Activated CD4-positive, CD25-positive, alpha-beta regulatory T cell treated with anti-CD3 and anti-CD28 coated beads, Interleukin-2, amount 50 U/mL, for 72 hours (primary cell): ENCODE measurements at regions not wholly inside any gene's neighbourhood (a gene's known extent, or its start where the extent isn't known, plus 50 kb on each side); places are given as distances from the start of the nearest gene placed in this dataset.
"Not testable (repeated sequence)": the region's sequence is repeated elsewhere in the genome, so short reads cannot be mapped to it uniquely, and the experiment has no call there.

Experiments
- DNase-seq: peaks from one replicate; pipeline ENCODE4 v3.0.0; 2021

DNA sequence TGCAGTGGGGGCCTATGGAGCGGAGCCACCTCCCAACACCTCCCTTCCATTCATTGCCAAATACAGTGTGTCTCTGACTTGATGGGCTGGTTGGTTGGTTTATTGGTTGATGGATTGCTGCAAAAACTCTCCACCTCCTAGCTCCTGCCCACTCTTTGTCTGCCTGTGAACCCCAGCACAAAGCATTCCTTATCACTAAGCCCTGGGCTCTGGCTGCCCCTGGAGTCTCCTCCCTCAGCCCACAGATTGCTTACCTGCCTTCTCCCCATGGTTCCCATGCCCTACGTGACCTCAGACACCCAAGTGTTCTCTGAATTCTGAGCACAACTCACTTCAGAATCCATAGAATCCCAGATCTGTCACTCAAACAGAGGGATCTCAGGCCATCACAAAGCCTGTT, 139.1 kb upstream of the TPM1 start:
- no peak for DNase-seq

DNA sequence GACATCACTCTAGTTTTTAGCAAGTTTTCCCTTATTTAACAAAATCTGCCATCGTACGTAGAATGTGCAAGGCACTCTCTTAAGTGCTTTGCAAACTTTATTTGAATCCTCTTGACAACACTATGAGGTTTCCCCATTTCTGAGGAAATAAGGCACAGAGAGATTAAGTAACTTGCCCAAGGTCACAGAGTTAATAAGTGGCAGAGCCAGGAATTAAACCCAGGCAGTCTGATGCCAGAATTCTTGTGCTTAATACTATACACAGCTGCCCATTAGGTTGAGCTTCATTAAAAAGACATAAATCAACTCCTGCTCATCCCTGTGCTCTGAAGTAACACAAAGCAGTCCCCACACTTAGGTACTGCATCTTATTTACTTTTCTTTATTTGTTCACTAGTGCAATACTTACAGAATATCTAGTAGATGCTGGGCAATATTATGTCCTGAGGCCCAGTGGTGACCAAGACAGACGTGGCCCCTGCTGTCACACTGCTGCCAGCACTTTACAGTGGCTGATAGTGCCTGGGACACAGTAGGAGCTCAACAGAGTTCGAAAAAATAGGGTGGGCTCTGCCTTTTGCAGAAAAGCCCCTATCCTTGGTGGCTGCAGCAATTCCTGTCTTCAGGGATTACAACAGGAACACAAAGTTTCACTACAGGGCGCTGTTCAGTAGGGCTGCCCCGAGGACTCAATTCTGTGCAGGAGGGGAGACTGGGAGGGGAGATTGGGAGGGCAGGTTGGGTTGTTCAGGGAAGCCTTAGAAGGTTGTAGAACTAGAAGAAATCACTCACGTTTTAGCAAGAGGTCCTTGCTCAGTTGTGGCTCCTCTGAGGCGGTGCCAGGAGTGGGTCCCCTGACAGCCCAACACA, 138.3 kb upstream of the TPM1 start:
- no peak for DNase-seq

DNA sequence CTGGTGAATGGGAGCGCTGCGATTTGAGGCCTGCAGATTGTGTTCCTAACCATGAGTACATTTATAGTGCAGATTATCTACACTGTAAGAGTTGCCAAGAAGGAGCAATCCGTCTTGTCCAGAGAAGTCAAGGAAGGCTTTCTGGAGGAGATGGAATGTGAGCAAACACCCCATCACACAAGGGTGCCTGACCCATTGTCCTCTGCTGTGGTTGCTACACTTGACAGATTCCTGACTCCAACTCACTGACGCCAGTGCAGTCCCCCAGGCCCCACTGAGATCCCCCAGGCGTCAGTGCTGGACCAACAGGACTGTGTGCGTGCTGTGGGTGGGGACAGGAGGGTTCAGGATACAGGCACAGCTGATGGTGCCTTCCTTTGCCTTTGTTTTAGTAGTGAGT, 135.9 kb upstream of the TPM1 start:
- DNase-seq: no peak

DNA sequence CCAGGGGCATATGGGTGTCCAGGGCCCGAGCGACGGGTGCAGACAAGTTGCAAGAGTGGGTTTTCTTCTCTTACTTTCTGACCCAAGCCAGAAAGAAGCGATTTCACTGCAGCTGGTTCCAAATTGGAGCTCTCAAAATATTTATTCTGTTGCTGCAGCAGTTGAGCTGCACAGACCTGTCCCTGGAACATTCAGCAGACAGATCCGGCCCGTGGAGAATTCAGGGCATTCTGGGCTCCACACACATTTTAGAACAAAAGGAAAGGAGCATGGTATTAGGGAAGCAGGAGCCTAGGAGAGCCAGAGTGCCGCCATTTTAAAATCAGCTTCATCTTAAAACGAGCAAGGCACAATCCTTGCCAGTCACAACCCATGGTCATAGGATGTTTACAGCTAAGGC, 135.3 kb upstream of the TPM1 start:
- no peak for DNase-seq

DNA sequence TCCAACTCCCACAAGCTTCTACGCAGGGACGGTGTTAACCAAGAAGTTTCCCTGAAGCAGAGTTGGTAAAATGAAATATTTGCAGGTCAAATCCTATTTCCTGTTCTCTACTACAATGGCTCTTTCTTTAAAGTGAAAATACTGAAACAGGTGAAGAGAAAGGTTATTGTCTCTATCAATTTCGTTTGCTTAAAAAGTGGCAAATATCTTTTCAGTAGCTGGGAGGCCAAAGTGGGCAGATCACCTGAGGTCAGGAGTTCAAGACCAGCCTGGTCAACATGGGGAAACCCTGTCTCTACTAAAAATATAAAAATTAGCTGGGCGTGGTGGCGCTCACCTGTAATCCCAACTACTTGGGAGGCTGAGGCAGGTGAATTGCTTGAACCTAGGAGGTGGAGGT, 134.2 kb upstream of the TPM1 start:
- not testable (repeated sequence) for DNase-seq

DNA sequence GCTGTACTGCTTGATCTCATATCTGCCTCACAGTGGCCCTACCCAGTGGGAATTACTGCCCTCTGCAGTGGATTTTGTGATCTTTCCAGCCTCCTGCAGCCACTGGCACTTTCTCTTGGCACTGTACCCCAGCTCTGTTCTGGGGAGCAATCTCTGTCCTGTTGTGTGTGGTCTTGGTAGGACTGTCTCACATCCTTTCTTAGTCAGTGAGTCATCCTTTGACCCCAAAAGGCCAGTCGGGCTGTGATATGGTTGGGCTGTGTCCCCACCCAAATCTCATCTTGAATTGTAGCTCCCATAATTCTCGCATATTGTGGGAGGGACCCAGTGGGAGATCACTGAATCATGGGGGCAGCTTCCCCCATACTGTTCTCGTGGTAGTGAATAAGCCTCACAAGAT, 133.3 kb upstream of the TPM1 start:
- no peak for DNase-seq

DNA sequence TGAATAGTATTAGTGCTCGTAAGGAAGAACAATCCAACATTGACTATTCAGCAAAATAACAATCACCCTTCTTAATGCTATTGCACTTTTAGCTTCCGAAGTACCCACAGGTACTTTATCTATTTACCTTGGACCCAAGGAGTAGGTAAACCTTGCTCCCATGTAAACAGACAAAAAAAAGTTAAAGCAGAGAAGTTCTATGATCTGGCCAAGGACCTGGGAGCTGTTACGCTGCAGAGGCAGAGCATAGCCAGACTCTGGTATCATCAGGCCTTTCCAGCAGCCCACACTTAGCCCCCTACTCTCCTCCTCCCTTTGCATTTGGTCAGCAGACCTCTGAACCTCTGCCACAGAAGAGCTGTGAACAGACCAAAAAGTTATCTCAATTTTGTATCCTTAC, 130.3 kb upstream of the TPM1 start:
- no peak for DNase-seq

DNA sequence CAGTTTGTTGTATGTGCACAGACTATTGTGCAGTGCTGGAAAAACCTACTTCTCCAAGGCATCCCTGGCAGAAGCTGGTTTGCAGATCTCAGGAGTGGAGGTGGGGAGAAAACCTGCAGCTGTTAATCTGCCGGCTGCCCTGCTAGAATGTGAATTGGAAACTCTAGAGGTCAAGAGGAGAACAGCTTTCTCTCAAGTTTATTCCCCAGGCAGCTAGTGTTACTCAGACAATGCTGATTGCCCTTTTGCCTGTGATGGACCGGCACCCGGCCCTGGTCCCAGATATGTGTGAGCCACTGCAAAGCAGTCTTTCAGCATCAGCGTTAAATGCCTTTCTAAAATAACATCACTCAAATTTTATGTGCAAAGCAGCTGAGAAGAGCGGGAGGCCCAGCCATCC, 129.7 kb upstream of the TPM1 start:
- no peak for DNase-seq

DNA sequence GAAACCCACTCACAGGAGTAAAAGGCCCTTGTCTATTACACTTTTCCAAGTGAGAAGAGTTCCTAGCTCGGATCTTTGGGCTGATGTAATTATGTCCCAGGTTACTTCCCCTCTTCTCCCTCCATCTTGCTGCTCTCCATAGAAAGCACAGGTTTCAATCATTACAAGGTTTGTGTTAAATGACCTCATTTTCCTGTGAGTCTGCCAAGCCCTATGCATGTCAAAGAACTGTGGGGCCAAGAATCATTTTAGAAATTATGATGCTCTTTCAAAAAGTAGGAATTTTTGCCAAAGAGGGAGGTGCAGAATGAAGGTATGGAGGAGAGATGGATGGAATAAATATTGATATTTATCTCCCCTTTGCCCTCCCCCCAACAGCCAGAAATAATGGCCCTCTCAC, 129.3 kb upstream of the TPM1 start:
- no peak for DNase-seq

DNA sequence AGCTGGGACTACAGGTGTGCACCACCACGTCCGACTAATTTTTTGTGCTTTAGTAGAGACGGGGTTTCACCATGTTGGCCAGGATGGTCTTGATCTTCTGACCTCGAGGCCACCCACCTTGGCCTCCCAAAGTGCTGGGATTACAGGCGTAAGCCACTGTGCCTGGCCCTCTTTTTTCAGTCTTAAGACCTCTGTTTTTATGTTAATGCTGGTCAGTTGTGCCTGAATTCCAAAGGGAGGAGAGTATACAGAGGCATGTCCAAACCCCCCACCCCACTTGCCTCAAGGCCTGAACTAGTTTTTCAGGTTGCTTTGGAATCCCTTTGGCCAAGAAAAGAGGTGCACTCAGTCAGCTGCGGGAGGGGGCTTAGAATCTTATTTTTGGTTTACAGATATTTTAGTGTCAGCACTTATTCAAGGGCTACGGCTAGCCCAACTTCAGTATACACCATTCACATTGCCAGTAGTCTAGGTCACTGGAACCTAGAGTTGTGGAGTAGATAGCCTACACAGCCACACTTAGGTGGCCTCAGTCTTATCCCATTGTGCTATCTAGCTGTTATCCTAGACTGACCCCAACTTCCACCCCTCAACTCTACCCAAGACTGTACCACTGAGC, 128.0 kb upstream of the TPM1 start:
- no peak for DNase-seq

DNA sequence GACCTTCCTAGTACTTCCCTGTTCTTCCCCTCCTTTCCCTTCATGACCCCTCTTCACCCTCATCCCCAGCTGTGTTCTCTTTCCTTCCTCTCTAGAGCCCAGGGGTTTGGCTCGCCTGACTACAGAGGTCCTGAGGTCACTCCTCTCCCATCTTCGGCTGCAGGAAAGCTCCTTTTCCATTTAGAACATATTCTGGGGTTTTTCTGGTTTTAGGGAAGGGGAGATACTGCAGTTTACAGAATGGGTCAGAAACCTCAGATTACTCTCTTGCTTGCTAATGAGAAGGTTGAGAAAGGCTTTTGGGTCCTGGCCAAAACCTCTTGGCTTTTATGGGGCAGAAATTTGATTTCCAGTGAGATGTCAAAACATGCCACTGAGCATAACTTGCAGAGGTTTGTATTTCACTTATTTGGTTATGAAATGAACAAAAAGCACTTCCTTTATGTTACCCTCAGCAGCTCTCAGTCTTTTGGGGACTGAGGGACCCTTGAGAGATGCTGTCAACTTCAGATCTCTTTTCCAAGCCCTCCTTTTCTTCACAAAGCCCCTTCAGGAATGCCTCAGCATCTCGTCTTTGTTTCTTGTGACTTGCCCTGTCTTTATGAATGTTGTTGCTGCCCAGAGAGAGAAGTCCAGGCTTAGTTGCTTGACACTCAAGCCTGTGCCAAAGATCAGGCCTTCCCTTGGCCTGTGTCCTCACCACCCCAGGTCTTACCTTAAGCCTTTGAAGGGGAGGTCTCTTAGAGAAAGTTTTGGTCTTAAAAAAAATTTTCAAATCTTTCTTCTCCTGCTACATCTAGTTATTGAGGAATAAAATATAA, 121.7 kb upstream of the TPM1 start:
- no peak for DNase-seq

DNA sequence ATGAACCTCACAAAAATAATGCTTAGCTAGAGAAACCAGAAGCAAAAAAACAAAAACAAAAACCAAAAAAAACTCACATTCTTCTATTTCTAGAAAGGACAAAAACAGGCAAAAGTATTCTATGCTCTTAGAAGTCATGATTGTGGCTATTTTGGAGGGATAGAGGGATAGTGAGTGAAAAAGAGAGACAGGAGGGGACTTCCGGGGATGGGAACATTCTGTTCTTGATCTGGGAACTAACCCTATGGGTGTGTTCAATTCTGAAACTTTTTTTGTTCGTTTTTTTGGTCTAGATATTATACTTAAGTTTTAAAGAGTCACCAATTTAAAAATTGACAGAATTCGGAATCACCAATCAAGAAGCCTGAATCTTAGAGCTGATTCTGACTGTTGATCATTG, 120.0 kb upstream of the TPM1 start:
- DNase-seq: no peak

DNA sequence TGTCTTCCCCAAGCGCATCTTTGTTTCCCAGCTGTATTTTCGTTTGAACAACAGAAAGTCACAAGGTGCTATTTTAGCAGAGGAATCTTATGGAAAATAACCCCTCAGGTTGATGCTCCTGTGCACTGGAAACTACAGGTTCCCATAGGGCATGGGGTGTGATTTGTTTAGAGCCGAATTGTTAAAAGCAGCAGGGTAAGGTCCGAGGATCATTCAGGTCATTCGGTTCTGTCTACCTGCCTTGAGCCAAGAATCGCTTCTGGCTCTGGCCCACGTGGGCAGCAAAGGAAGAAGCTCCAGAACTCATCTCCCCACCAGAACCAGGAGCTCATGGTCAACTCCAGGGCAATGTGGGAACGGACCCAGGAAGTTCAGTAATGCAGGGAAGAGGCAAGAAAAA, 116.7 kb upstream of the TPM1 start:
- DNase-seq: no peak

DNA sequence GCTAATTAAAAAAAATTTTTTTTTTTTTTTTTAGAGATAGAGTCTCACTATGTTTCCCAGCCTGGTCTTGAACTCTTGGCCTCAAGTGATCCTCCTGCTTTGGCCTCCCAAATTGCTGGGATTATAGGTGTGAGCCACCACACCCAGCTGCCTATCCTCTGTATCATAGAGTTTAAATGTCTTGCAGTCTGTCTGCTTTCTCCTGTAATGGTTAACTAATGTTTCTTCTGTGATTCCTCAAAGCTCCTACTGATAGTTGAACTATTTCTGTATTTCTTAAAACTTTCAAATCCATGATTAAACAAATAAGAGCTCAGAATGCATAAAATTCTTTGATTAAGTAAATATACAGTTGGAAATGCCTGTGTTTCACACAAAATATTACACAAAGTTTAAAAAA, 115.4 kb upstream of the TPM1 start:
- DNase-seq: no peak

DNA sequence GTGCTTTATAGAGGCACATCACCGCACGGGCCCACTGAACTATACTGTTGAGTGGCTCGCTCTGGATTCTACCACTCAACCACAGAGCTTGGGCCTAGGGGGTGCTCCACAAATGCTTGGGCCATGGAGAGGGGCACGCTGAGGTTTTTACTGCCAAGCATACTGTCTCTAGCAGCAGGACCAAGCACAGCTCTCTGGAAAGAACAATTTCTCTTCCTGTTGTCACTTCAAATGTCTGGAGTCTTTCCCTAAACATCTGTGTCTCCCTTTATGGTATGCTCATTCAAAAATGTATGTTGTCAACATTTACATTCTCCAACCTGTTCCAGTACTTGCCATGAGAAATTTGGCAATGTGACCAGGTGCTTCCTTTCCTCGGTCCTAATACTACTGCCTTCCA, 114.7 kb upstream of the TPM1 start:
- DNase-seq: no peak

DNA sequence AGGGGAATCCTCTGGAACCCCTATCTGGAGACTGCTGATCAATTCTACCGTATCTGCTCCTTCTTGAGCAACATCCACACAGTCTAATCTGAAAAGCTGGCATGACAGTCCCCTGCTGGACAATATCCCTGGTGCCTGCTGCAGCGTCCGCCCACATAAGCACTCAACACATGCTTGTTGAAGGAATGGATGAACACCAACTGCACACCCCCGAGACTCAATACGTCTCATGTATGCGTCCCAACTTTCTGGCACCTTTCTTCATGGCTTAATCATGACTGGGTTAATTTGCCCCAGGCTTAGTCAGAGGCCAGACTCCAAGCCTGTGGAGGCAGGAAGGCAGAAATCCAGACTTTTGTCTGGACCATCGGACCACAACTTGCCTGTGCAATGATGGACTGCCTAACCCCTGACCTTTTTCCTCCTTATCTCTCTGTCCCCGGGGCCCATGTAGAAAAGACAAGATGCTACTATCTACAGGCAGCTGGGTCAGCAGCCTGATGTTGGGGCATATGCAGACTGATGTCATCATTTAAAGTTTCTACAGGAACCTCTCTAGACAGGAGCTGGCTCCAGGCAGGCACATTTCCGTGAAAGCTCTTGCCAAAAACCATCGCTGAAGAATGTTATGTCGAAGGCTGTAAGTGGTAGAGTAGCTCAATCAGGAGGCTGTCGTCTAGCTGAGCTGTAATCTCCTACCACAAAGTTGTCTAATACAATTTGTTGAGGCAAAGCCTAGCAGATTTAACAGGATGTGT, 114.1 kb upstream of the TPM1 start:
- DNase-seq: no peak

DNA sequence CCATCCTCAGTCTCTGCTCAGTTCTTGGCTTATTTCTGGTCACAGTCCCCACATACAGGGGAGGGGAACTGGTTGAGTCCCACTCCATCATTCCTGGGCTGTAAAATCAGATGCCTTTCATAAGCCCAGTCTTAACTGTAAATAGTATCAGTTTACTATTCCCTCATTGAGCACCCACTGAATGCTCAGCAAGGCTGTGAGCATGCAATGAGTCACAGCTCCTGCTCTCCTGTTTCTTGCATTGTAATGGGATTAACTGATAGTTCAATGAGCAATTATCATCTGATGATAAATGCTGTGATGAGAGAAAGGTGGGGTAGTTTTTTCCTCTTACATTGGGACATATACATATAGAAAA, 113.6 kb upstream of the TPM1 start:
- DNase-seq: no peak

DNA sequence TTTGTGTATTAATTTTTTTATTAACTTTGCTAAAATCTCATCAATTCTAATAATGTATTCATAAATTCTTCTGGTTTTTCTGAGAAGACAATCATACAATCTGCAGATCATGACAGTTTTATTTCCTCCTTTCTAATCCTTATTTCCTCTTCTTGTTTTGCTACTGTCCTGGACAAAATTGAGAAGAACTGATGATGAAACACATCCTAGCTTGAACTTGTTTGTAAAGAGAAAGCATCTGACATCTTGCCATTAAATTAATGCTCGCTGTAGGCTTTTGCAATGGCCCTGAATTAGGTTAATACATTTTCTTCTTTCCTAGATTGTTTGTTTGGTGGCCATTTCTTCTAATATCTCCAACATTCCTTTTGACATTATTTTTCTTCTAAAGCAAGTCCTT, 110.9 kb upstream of the TPM1 start:
- DNase-seq: no peak

DNA sequence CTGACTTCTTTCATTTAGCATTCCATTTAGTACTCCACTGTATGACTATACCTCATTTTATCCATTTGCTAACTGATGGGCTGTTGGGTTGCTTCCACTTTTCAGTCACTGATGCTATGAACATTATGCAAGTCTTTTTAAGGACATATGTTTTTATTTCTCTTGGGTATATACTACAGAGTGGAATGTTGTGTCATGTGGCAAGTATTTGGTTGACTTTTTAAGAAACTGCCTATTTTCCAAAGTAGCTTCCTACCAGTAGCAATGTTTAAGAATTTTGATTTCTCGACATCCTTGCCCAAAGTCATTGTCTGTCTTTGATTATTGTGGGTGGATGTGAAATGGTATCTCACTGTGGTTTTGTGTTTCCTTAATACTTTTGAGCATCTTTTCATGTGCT, 110.1 kb upstream of the TPM1 start:
- no peak for DNase-seq

DNA sequence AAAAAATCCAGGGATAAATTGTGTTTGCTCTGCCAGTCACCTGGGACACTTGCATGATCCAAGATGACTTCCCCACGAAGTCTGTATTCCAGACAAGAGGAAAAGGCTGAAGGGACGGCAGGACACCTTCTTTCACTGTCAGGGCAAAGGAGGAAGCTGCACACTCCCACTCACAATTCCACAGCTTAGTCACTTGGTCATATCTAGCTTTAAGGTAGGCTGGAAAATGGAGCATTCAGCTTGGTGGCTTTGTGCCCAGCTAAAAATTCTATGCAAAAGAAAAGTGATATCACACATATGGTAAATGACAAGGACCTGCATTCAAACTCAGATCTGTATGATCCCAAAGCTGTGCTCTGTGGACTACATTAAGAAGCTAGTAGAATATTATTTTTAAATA, 109.2 kb upstream of the TPM1 start:
- DNase-seq: no peak

DNA sequence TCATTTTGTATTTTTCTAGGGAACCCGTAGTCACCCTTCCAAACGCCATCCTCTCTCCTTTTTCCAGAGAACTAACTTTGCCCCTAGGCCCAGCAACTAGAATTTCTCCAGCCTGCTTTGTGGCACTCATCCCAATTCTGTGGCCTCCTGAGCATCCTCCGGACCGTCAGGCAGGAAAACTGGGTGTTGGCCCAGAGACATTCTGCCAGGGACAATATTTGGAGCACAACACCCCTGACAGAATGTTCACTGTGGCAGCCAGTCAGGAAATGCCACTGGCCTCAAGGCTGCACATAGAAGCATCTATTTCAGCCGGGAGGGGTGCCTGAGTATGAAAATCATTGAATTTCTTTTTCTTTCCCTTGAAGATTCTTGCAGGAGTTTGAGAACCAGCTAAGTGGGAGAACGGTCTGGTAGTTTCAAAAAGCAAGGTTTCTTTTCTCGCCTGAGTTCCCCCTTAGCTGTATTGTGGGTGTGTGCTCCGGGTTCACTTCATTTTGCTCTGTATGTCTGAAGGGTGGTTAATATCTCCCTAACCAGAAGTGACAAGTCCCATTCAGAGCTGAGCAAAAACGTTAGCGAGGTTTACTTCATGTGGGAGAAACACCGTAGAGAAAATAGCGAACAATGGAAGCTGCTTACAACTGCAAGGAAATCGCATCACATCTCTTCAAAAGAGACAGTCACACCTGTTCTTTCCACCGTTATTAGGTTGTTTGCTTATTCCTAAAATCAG, 108.1 kb upstream of the TPM1 start:
- no peak for DNase-seq

DNA sequence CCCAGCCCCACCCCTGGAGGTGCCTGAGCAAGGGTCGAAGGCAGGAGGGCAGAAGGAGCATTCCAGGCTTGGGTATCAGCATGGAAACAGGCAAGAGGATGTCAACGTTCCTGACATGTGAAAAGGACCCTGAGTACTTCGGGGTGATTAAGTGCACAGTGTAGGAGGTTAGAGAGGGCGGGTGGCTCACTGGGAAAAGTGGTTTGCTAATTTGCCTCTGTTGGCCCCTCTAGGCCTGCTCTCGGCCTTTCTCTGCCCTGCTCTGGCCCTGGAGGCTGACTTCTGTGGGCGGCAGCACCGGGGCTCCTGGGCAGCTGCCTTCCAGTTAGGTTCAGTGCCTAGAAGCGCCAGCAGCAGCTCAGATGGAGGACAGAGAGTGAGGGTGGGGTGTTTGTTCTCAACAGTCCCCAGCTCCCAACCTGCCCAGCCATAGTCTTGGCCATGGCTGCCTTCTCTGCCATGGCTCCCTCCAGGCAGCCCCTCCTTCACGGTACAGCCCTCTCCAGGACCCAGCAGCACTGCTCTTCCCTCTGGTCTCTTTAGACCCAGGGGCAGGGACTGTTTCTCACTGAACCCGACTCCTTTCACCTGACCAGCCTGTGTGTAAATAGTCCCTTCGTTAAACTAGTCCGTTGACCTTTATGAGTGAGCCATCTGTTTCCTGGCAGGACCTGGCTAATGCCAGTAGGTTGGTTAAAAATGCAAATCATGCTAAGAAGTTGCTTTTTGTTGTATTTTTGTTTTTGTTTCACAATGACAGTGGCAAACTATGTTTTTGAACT, 107.1 kb upstream of the TPM1 start:
- no peak for DNase-seq
